CD4-positive, alpha-beta T cell (primary cell): ENCODE measurements at regions not wholly inside any gene's neighbourhood (a gene's known extent, or its start where the extent isn't known, plus 50 kb on each side); places are given as distances from the start of the nearest gene placed in this dataset.
A peak's percentile ranks its signal among the peaks of the same experiment; 100 is the strongest.

Experiments used
- ATAC-seq: fragments of 200-7000 bp; cut with Tn5 transposase; one replicate; pipeline ENCODE4 v1.10.0; 2022; ENCODE audit warnings: mild to moderate bottlenecking; ENCODE audit not compliant: poor library complexity
- CTCF ChIA-PET: fragments of 350-600 bp; sonication (Branson Sonifier 250); formaldehyde crosslinking; loops from one replicate; lab custom pipeline; 2021; ENCODE audit warnings: antibody characterized with exemption, inconsistent platforms; lab: Charles Lee
- POLR2A ChIA-PET: fragments of 350-600 bp; sonication (Branson Sonifier 250); formaldehyde crosslinking; loops from one replicate; lab custom pipeline; 2021; ENCODE audit warnings: antibody characterized with exemption, inconsistent platforms; lab: Charles Lee
- DNase-seq, 14 experiments: peaks; one replicate each; pipeline ENCODE4 v3.0.0-alpha.2; 2013 to 2020; ENCODE audit warnings: mixed read lengths in 2 of 14
- H3K27ac ChIP-seq, 2 donors: one replicate each; pipeline versions ENCODE4 v1.5.1 to v1.7.0; 2013; ENCODE audit warnings: low read length in 2 of 2, low read depth in 1 of 2, mild to moderate bottlenecking in 1 of 2
- H3K27me3 ChIP-seq, 2 experiments: 1 replicate in 1 of 2; 2 replicates in 1 of 2; pipeline versions ENCODE4 v1.6.1 to v1.7.0; 2013; ENCODE audit warnings: low read length in 2 of 2, control low read depth in 1 of 2, mild to moderate bottlenecking in 1 of 2, moderate library complexity in 1 of 2; ENCODE audit not compliant: insufficient read depth in 2 of 2, control insufficient read depth in 1 of 2
- H3K36me3 ChIP-seq: one replicate; pipeline ENCODE4 v1.6.1; 2013; ENCODE audit warnings: low read length, control low read depth; ENCODE audit not compliant: insufficient read depth
- H3K4me1 ChIP-seq: one replicate; pipeline ENCODE4 v1.6.1; 2013; ENCODE audit warnings: low read length, control low read depth; ENCODE audit not compliant: insufficient read depth
- H3K4me3 ChIP-seq: one replicate; pipeline ENCODE4 v1.5.1; 2013; ENCODE audit warnings: mild to moderate bottlenecking, low read length, moderate library complexity
- H3K9me3 ChIP-seq, 2 experiments: 1 replicate in 1 of 2; 2 replicates in 1 of 2; pipeline versions ENCODE4 v1.6.1 to v1.7.0; 2013; ENCODE audit warnings: low read length in 2 of 2, mild to moderate bottlenecking in 2 of 2, control low read depth in 1 of 2, moderate library complexity in 1 of 2; ENCODE audit not compliant: control insufficient read depth in 1 of 2, insufficient read depth in 1 of 2
- H3K27ac Mint-ChIP-seq: one replicate; pipeline ENCODE4 v1.8.0; 2020; ENCODE audit warnings: mixed read lengths
- H3K27me3 Mint-ChIP-seq: one replicate; pipeline ENCODE4 v1.8.0; 2021; ENCODE audit warnings: mixed read lengths
- H3K36me3 Mint-ChIP-seq: one replicate; pipeline ENCODE4 v1.8.0; 2021; ENCODE audit warnings: low read depth, mixed read lengths
- H3K4me1 Mint-ChIP-seq: one replicate; pipeline ENCODE4 v1.8.0; 2021; ENCODE audit warnings: low read depth, mixed read lengths
- H3K4me3 Mint-ChIP-seq: one replicate; pipeline ENCODE4 v1.8.0; 2020; ENCODE audit warnings: mild to moderate bottlenecking, mixed read lengths
- H3K9me3 Mint-ChIP-seq: one replicate; pipeline ENCODE4 v1.8.0; 2020; ENCODE audit warnings: mixed read lengths
- intact Hi-C, 2 experiments: fragments of 100-400 bp; cut with DNase I in 1 of 2; cut with micrococcal nuclease in 1 of 2; formaldehyde crosslinking; loops; one replicate each; pipeline versions ENCODE4 v1.15.1 to v1.9.0; 2023 to 2025; cut with DNase I, micrococcal nuclease
- TF ChIP-seq, protein P1 (sequence below): fragments of 200-600 bp; IDR thresholded peaks from one replicate; pipeline ENCODE4 v1.8.0; 2022; ENCODE audit warnings: antibody characterized with exemption, mild to moderate bottlenecking

DNA sequence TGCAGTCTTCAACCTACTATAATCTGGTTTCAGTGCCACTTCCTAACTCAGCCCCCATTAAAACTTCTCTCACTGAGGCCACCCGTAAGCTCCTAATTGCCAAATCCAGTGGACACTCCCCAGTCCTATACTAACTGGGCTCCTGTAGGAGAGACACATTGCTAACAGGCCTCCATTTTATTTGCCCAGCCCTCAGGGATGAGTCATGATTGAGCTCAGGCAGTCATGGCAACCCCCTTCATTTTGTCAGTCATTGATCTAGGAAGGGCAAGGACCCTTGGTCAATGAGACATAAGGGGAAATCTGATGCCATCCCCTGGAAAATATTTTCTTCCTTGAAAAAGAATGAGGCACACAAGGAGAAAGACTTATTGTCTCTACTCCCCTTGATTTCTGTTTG is 70.1 kb upstream of the HIF1A start:
- Histone ChIP-seq H3K36me3 (no peaks in the 10 kb centered on the region), H3K4me1 (no peaks in the 10 kb centered on the region), H3K9me3 (no peaks in the 10 kb centered on the region), H3K27ac (no peak overlapping the region), H3K27me3 (no peaks in the 10 kb centered on the region), H3K4me3 (no peak overlapping the region)
- H3K36me3 Mint-ChIP-seq, result no peaks in the 10 kb centered on the region
- intact Hi-C loops, result no loop called here
- no peaks in the 10 kb centered on the region for H3K4me1 Mint-ChIP-seq
- ChIA-PET CTCF (no interaction called here), POLR2A (no interaction called here)
- H3K27ac Mint-ChIP-seq, result no peak overlapping the region
- peak in 1 of 14 experiments; percentile 14 for DNase-seq
- H3K4me3 Mint-ChIP-seq, result no peak overlapping the region
- no peak for ATAC-seq
- H3K27me3 Mint-ChIP-seq, result no peaks in the 10 kb centered on the region
- H3K9me3 Mint-ChIP-seq, result no peaks in the 10 kb centered on the region
- TF ChIP-seq, protein P1, sequence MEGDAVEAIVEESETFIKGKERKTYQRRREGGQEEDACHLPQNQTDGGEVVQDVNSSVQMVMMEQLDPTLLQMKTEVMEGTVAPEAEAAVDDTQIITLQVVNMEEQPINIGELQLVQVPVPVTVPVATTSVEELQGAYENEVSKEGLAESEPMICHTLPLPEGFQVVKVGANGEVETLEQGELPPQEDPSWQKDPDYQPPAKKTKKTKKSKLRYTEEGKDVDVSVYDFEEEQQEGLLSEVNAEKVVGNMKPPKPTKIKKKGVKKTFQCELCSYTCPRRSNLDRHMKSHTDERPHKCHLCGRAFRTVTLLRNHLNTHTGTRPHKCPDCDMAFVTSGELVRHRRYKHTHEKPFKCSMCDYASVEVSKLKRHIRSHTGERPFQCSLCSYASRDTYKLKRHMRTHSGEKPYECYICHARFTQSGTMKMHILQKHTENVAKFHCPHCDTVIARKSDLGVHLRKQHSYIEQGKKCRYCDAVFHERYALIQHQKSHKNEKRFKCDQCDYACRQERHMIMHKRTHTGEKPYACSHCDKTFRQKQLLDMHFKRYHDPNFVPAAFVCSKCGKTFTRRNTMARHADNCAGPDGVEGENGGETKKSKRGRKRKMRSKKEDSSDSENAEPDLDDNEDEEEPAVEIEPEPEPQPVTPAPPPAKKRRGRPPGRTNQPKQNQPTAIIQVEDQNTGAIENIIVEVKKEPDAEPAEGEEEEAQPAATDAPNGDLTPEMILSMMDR, result no peak

DNA sequence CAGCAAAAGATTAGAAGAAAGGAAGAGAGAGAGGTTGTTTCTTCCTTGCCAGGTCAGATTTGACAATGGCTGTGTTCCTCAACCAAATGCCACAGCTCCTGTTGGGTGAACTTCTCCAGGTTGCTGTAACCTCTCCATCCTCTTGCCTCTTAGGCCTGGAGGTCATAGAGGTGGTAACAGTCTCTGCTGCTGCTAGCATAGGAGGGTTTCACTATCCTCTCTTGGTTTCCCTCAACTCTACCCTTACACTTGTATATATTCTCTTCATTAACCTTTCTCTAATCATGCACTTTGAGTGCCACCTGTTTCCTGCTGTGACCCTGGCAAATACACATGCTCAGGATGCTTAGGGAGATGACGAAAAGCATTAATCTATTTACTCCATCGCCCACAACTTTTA is 67.7 kb upstream of the HIF1A start:
- Histone ChIP-seq H3K27me3 (no peaks in the 10 kb centered on the region), H3K36me3 (no peaks in the 10 kb centered on the region), H3K4me1 (no peaks in the 10 kb centered on the region), H3K9me3 (no peaks in the 10 kb centered on the region), H3K4me3 (no peak overlapping the region), H3K27ac (no peak overlapping the region)
- Mint-ChIP-seq H3K27me3 (no peaks in the 10 kb centered on the region), H3K4me1 (no peaks in the 10 kb centered on the region), H3K4me3 (no peak overlapping the region), H3K9me3 (no peaks in the 10 kb centered on the region), H3K36me3 (no peaks in the 10 kb centered on the region), H3K27ac (no peak overlapping the region)
- DNase-seq (no peak), ATAC-seq (no peak)
- intact Hi-C loops, result no loop called here
- TF ChIP-seq, protein P1, result no peak
- POLR2A ChIA-PET, result no interaction called here
- CTCF ChIA-PET, result no interaction called here

DNA sequence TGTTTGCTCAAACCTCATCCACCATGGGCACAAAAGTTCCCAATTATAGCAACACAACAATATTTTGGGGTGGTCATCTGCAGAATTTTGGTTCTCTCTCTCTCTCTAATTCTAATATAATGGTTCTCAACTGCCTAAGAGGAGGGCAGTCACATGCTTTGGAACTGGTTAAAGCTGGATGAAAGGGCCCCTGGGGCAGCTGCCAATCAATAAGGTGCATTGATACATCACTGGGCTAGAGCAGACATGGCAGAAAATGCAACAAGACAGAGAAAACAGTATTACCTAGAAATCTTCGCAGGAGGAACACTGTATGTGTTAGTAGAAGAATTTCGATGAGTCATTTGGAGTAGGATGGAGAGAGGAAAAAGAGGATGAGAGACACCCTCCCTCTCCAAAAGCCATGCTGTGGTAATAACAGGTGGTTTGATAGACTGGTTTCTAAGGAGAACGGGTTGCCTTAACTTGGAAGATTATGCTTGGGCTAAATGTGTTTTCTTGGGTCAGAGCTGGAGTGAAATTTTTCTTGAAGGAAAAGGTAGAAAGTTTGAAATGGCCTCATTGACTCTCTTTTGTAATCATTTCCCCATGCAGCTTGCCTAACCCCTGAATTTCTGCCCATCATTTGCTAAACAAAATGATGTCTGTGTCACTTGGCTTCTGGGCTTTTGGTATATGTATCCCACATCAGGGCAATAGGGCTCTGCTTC is 67.1 kb upstream of the HIF1A start:
- no peaks in the 10 kb centered on the region for H3K36me3 Mint-ChIP-seq
- CTCF ChIA-PET, result no interaction called here
- H3K27ac ChIP-seq, result no peak overlapping the region
- no peaks in the 10 kb centered on the region for H3K36me3 ChIP-seq
- no peak overlapping the region for H3K4me3 ChIP-seq
- no peaks in the 10 kb centered on the region for H3K27me3 ChIP-seq
- POLR2A ChIA-PET, result no interaction called here
- DNase-seq, result no peak
- H3K4me1 Mint-ChIP-seq, result no peaks in the 10 kb centered on the region
- H3K4me1 ChIP-seq, result no peaks in the 10 kb centered on the region
- intact Hi-C loops, result no loop called here
- no peaks in the 10 kb centered on the region for H3K9me3 ChIP-seq
- H3K27me3 Mint-ChIP-seq, result no peaks in the 10 kb centered on the region
- no peaks in the 10 kb centered on the region for H3K9me3 Mint-ChIP-seq
- no peak for ATAC-seq
- TF ChIP-seq, protein P1, result no peak
- no peak overlapping the region for H3K4me3 Mint-ChIP-seq
- no peak overlapping the region for H3K27ac Mint-ChIP-seq
